AG04449 (cell line): ENCODE measurements at regions not wholly inside any gene's neighbourhood (a gene's known extent, or its start where the extent isn't known, plus 50 kb on each side); places are given as distances from the start of the nearest gene placed in this dataset.

Source experiments
- CTCF ChIA-PET: fragments of 350-600 bp; formaldehyde crosslinking; extraction: SDS; loops from one replicate; lab custom pipeline; 2021; ENCODE audit warnings: antibody characterized with exemption; lab: Yijun Ruan, JAX
- POLR2A ChIA-PET: fragments of 400-600, 350-600 bp; formaldehyde crosslinking; extraction: SDS; loops from one replicate; lab custom pipeline; 2020; ENCODE audit warnings: antibody characterized with exemption, inconsistent platforms; lab: Yijun Ruan, JAX
- DNase-seq: peaks from one replicate; pipeline ENCODE4 v3.0.0-alpha.2; 2010; ENCODE audit warnings: low read depth, low spot score
- H3K4me3 ChIP-seq: 2 replicates; pipeline ENCODE4 v1.5.1; 2011; ENCODE audit warnings: low read depth, mild to moderate bottlenecking, control low read depth, low read length
- TF ChIP-seq, protein P1 (sequence below): IDR thresholded peaks from one replicate; pipeline ENCODE4 v1.5.1; 2011; ENCODE audit warnings: mild to moderate bottlenecking, moderate library complexity, low read length, control low read depth, inconsistent platforms; ENCODE audit not compliant: insufficient read depth; ENCODE audit errors: missing control alignments

DNA sequence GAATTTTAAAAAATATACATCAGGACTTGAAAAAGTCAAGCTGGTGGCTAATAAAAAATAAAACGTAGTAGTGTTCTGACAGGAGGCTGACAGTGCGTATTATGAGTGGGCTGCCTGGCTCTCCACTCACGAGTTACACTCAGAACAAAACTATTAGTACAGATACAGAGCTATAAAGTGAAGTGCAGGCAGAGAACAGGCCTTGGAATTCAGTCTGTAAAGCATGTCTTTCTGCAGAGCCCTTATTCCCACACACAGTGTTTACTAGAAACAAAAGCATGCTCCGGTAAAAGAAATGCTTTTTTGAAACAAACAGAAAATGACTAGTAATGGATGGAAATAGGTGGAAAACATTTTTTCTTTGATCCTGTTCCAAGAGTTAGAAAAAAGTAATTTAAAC lies 334.7 kb downstream of the DIRAS2 start:
- CTCF ChIA-PET: interaction anchor here (1.3 kb wide), 1 partner anchor 11 kb away, joined by 3 read pairs; no protein-coding TSS in a partner anchor
- POLR2A ChIA-PET: no interaction called here

DNA sequence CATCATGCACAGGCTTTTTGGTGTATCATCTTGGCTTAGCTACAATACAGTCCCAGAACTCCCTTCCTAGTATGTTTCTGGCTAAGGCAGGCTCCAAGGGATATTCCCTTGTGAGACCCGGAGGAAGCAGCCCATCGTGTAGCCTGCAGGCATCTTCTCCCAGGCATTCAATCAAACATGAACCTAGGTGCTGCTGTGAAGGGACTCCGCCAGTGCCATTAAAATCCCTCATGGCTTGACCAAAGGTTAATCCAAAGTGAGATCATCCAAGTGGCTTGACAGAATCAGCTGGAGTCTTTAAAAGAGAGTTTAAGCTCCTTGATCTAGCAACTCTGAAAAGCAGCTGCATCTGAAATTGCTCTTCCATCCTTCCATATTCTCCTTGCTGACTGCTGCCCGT lies 333.9 kb downstream of the DIRAS2 start:
- CTCF ChIA-PET: interaction anchor here (0.6 to 1.3 kb wide), 2 partner anchors 10 to 53 kb away, joined by 3 to 4 read pairs; no protein-coding TSS in a partner anchor
- POLR2A ChIA-PET: no interaction called here
- no peak overlapping the region for H3K4me3 ChIP-seq
- TF ChIP-seq, protein P1, sequence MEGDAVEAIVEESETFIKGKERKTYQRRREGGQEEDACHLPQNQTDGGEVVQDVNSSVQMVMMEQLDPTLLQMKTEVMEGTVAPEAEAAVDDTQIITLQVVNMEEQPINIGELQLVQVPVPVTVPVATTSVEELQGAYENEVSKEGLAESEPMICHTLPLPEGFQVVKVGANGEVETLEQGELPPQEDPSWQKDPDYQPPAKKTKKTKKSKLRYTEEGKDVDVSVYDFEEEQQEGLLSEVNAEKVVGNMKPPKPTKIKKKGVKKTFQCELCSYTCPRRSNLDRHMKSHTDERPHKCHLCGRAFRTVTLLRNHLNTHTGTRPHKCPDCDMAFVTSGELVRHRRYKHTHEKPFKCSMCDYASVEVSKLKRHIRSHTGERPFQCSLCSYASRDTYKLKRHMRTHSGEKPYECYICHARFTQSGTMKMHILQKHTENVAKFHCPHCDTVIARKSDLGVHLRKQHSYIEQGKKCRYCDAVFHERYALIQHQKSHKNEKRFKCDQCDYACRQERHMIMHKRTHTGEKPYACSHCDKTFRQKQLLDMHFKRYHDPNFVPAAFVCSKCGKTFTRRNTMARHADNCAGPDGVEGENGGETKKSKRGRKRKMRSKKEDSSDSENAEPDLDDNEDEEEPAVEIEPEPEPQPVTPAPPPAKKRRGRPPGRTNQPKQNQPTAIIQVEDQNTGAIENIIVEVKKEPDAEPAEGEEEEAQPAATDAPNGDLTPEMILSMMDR: no peak
- no peak for DNase-seq

More for the DNA sequence above, 334.7 kb downstream of the DIRAS2 start:
- no peak for DNase-seq
- no peak overlapping the region for H3K4me3 ChIP-seq
- TF ChIP-seq, protein P1: no peak

DNA sequence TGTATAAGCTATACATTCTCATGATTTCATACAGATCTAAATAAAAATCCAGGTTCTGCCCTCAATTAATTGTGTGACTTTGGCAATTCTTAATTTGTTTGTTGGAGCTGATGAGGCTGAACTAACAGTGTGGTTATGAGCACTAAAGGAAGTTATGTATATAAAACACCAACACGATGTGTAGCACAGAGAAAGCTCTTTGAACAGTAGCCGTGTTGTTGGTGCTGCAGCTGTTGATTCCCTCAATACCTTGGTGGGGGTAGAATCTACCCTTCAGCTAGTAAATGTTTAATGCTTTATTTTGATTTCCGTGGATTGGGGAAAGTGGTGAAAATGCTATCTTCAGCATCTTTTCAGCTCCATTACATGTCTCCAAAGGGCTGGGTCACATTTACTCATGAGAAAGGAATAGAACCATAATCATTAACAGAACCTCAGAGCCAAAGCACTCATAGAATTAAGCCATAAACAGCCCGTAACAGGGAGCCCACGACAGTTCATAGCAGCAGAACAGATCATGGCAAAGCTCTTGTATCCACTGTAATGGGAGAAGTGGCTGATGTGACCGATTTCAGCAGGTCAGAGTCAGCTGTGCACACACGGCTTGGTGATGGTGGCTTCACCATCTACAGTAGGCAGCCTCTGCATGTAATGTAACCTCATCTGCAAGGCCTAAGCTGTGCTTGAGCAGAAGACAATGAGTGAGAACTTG lies 332.7 kb downstream of the DIRAS2 start:
- POLR2A ChIA-PET: no interaction called here
- TF ChIP-seq, protein P1: no peak
- CTCF ChIA-PET: interaction anchor here (0.7 kb wide), 2 partner anchors 561 to 1243 kb away, joined by 3 read pairs; no protein-coding TSS in a partner anchor
- no peak for DNase-seq
- H3K4me3 ChIP-seq: no peak overlapping the region

DNA sequence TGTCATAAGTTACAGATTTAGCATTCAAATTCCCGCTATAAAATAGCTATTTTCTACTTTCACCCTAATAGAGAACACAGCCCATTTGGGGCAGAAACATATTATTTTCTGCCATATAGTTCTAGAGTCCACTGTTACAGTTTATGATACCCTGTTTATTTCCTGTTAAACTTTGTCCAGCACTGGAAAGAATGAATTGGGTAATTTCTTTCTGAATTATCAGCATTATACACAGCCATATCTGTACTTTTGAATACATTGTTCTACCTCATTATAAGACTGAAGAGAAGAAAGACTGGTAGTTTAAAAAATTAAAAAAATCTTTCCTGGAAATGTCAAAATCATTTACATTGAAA lies 332.1 kb downstream of the DIRAS2 start:
- ChIA-PET CTCF (no interaction called here), POLR2A (no interaction called here)
- no peak for DNase-seq
- no peak overlapping the region for H3K4me3 ChIP-seq
- TF ChIP-seq, protein P1: no peak

DNA sequence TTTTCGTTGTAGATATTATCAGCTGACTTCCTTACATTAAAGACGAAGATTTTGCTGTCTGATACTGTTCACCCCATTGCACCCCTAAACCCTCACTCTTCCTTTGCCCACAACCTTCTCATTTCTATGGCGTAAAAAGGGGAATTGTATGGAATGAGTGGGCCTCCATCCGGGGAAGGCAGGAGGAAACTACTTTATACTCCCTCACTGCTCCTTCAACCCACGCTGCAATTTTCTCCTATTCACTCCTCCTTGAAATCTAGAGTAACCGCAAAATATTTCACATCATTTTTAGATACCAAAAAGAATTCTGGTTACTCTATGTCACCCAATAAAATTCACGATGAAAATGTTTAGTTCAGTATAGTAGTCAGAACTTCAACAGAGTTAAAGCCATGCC lies 330.8 kb downstream of the DIRAS2 start:
- POLR2A ChIA-PET: no interaction called here
- no peak for DNase-seq
- CTCF ChIA-PET: interaction anchor here (0.9 kb wide), 1 partner anchor 12 kb away, joined by 3 read pairs; no protein-coding TSS in a partner anchor
- no peak overlapping the region for H3K4me3 ChIP-seq
- TF ChIP-seq, protein P1: no peak

DNA sequence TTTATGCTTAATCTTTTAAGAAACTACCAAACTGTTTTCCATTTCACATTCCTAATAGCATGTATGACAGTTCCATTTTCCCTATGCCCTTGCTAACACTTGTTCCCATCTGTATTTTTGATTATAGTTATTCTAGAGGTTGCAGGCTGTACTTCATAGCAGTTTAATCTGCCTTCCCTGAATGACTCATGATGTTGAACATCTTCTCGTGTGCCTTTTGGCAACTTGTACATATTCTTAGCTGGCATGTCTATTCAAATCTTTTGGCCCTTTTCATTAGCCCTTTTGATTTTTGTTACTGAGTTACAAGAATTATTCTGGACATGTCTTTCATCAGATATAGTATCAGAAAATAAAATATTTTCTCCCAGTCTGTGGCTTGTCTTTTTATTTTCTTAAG lies 320.3 kb downstream of the DIRAS2 start:
- CTCF ChIA-PET: no interaction called here
- no peak for DNase-seq
- no peak overlapping the region for H3K4me3 ChIP-seq
- TF ChIP-seq, protein P1: no peak
- POLR2A ChIA-PET: no interaction called here
